ENCODE measurements at regions not wholly inside any gene's neighbourhood (a gene's known extent, or its start where the extent isn't known, plus 50 kb on each side); places are given as distances from the start of the nearest gene placed in this dataset.

- DNase-seq = no peak
Measured at GRCh38 chr21:29443411-29444010, 144.8 kb downstream of the BACH1 start.

GRCh38 chr21:29448766-29449165 is 150.0 kb downstream of the BACH1 start:
- no peak for DNase-seq

- DNase-seq = no peak
Measured at GRCh38 chr21:29449306-29449950, 150.7 kb downstream of the BACH1 start.

GRCh38 chr21:29450058-29450457 is 151.3 kb downstream of the BACH1 start:
- DNase-seq = no peak

GRCh38 chr21:29453511-29453910 is 154.8 kb downstream of the BACH1 start:
- DNase-seq = no peak

GRCh38 chr21:29454179-29454578 is 155.5 kb downstream of the BACH1 start:
- no peak for DNase-seq

GRCh38 chr21:29462479-29462878 is 163.8 kb downstream of the BACH1 start:
- DNase-seq = no peak

GRCh38 chr21:29465546-29465945 is 166.8 kb downstream of the BACH1 start:
- no peak for DNase-seq

GRCh38 chr21:29466532-29466931 is 167.8 kb downstream of the BACH1 start:
- no peak for DNase-seq

GRCh38 chr21:29470397-29470796 is 171.7 kb downstream of the BACH1 start:
- no peak for DNase-seq

GRCh38 chr21:29473808-29474207 is 175.1 kb downstream of the BACH1 start:
- no peak for DNase-seq

GRCh38 chr21:29475329-29475728 is 176.6 kb downstream of the BACH1 start:
- no peak for DNase-seq

GRCh38 chr21:29477347-29477746 is 178.6 kb downstream of the BACH1 start:
- no peak for DNase-seq

- DNase-seq = no peak
Measured at GRCh38 chr21:29477941-29478340, 179.2 kb downstream of the BACH1 start.

- DNase-seq = no peak
Measured at GRCh38 chr21:29481081-29481480, 182.4 kb downstream of the BACH1 start.

GRCh38 chr21:29481641-29482040 is 182.9 kb downstream of the BACH1 start:
- no peak for DNase-seq

GRCh38 chr21:29486306-29486807 is 187.6 kb downstream of the BACH1 start:
- no peak for DNase-seq

Measured in NCI-H187 treated with DMSO at 0.1 percent for 48 hours (cell line).